ENCODE measurements at regions not wholly inside any gene's neighbourhood (a gene's known extent, or its start where the extent isn't known, plus 50 kb on each side); places are given as distances from the start of the nearest gene placed in this dataset.

DNA sequence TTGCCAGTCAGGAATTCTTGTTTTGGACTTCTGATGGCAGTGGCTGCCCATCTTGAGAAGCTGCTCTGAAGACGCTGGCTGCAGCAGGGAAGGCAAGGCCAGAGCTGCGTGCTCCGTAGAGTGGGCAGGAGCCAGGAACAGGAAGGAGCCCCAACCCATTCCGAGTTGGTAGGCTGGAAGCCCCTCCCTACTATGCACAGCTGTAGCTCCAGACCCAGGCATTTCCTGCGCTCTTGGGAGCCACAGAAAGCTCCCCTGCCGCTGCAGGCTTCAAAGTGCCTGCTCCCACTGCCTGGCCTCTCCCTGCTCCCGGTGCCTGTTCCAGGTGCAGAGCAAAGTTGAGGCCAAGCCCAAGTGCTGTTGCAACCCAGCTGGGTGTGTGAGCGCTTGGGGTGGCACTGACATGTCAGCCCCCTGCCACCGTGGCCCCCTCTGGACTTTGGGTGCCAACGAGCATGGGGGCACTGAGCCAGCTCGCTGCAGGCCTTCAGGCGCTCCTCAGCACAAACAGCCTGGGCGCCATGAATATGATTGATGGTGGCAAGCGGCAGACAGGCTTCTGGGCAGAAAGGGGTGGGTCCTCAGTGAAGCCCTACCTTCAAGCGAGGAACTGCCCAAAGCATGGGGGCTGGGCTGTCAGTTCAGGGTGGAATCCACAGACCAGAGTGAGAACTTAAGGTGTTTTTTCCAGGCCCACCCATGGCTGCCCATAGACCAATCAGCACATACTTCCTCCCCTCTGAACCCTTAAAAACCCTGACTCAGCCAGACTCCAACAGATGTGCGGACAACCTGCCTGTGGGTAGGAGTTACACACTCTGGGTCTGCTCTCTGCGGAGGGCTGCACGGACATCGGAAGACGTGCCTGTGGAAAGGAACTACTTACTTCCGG is 677.2 kb upstream of the INTU start:
- TF ChIP-seq POLR2A (IDR thresholded peaks at IDR 0.05; ENCODE audit: low read depth, low read length) = no peak
- TF ChIP-seq POLR2AphosphoS5 (IDR thresholded peaks at IDR 0.05; ENCODE audit: low read depth, low read length) = no peak
- no peak for TF ChIP-seq POU2F2 (IDR thresholded peaks at IDR 0.05; ENCODE audit: low read depth, low read length)
- no peak for TF ChIP-seq SPI1 (IDR thresholded peaks at IDR 0.05; ENCODE audit: low read depth, low read length)
- no peak for TF ChIP-seq TAF1 (IDR thresholded peaks at IDR 0.05; ENCODE audit: low read depth, low read length)
